ENCODE measurements at regions not wholly inside any gene's neighbourhood (a gene's known extent, or its start where the extent isn't known, plus 50 kb on each side); places are given as distances from the start of the nearest gene placed in this dataset.
"Not testable (repeated sequence)": the region's sequence is repeated elsewhere in the genome, so short reads cannot be mapped to it uniquely, and the experiment has no call there.

- no peak for TF ChIP-seq EP300 (IDR thresholded peaks at IDR 0.05; ENCODE audit: borderline replicate concordance in 1 of 2, low read depth in 1 of 2, low read length in 1 of 2)
- no peak for TF ChIP-seq MEF2A (IDR thresholded peaks at IDR 0.05; ENCODE audit: borderline replicate concordance, low read depth)
- no peak for TF ChIP-seq ELF1 (IDR thresholded peaks at IDR 0.05)
- no peak for TF ChIP-seq NRF1 (IDR thresholded peaks at IDR 0.05; ENCODE audit: low read depth, low read length)
These were observed 264.6 kb downstream of the UBE3D start (continued) for GRCh38 chr6:82801083-82801482.

- H3K4me2 ChIP-seq; H3K36me3 ChIP-seq (replicated peaks in 1 of 2; ENCODE audit: control insufficient read depth in 1 of 2, insufficient read depth in 2 of 2, low read length in 1 of 2); H3F3A ChIP-seq (replicated peaks; ENCODE audit: insufficient read depth); H3K4me1 ChIP-seq (ENCODE audit: control insufficient read depth in 1 of 2, insufficient read depth in 2 of 2, low read depth in 1 of 2, low read length in 1 of 2); H3K79me2 ChIP-seq (ENCODE audit: insufficient read depth); DNase-seq; CTCF ChIA-PET; H3K9me2 ChIP-seq; POLR2A ChIA-PET; H3K9ac ChIP-seq; H2AFZ ChIP-seq (ENCODE audit: low read depth); H3K27me3 ChIP-seq (ENCODE audit: insufficient read depth); H3K4me3 ChIP-seq (ENCODE audit: low read depth in 2 of 2, low read length in 1 of 2); H3K9me3 ChIP-seq; H3K27ac ChIP-seq (ENCODE audit: low read depth in 2 of 2, low read length in 1 of 2); H4K20me1 ChIP-seq (ENCODE audit: insufficient read depth): not testable (repeated sequence)
These were observed 249.4 kb downstream of the UBE3D start for GRCh38 chr6:82816243-82816642.

- H3K9me2 ChIP-seq: no peaks in the 10 kb centered on the region
- no peaks in the 10 kb centered on the region for H3K36me3 ChIP-seq (replicated peaks in 1 of 2; ENCODE audit: control insufficient read depth in 1 of 2, insufficient read depth in 2 of 2, low read length in 1 of 2)
- WGBS (ENCODE audit: low lambda C conversion rate): 65% methylated on average over 3 of the region's 3 CpGs
- no peaks in the 10 kb centered on the region for H4K20me1 ChIP-seq (ENCODE audit: insufficient read depth)
- no peaks in the 10 kb centered on the region for H3K27me3 ChIP-seq (ENCODE audit: insufficient read depth)
- H2AFZ ChIP-seq (ENCODE audit: low read depth): 0 out of 2 replicates have a peak overlapping the region, but pooled peaks have one; percentile 7
- H3K4me2 ChIP-seq: no peak overlapping the region
- peaks cover 0 to 6% of the 10 kb centered on the region in 2 experiments; a peak in 1 of 4 replicates for H3K4me1 ChIP-seq (ENCODE audit: control insufficient read depth in 1 of 2, insufficient read depth in 2 of 2, low read depth in 1 of 2, low read length in 1 of 2)
- no peak for TF ChIP-seq RFX5 (IDR thresholded peaks at IDR 0.05; ENCODE audit: low read length)
- TF ChIP-seq MXI1 (IDR thresholded peaks at IDR 0.05; ENCODE audit: low read depth, low read length): no peak
- TF ChIP-seq PBX3 (IDR thresholded peaks at IDR 0.05): 0 out of 2 replicates have a peak, but pooled peaks have one; percentile 5
- TF ChIP-seq ZBTB33 (IDR thresholded peaks at IDR 0.05; ENCODE audit: borderline replicate concordance, low read depth): no peak
- no peak for TF ChIP-seq FOSL2 (IDR thresholded peaks at IDR 0.05; ENCODE audit: borderline replicate concordance, low read depth)
- peak; percentile 40 for TF ChIP-seq TCF12 (IDR thresholded peaks at IDR 0.05)
- peak; percentile 28; the same call in 1 of the 2 replicates for TF ChIP-seq NFIC (IDR thresholded peaks at IDR 0.05; ENCODE audit: borderline replicate concordance)
- CTCF ChIA-PET: no interaction called here
- H3K79me2 ChIP-seq (ENCODE audit: insufficient read depth): no peaks in the 10 kb centered on the region
- no peak overlapping the region for H3K9ac ChIP-seq
- H3K4me3 ChIP-seq (ENCODE audit: low read depth in 2 of 2, low read length in 1 of 2): no peak overlapping the region
- H3K27ac ChIP-seq (ENCODE audit: low read depth in 2 of 2, low read length in 1 of 2): peak overlapping the region in 1 of 2 experiments; percentile 29; a peak in 2 of 4 replicates
- no peaks in the 10 kb centered on the region for H3K9me3 ChIP-seq
- H3F3A ChIP-seq (replicated peaks; ENCODE audit: insufficient read depth): peaks cover 4% of the 10 kb centered on the region
- POLR2A ChIA-PET: no interaction called here
- DNase-seq: no peak
These were observed 246.9 kb downstream of the UBE3D start for GRCh38 chr6:82818727-82819126.

Data from SK-N-SH (cell line).